Fibroblast of upper back skin (primary cell): ENCODE measurements at regions not wholly inside any gene's neighbourhood (a gene's known extent, or its start where the extent isn't known, plus 50 kb on each side); places are given as distances from the start of the nearest gene placed in this dataset.

ENCODE experiments used
- DNase-seq: peaks from one replicate; pipeline ENCODE4 v3.0.0-alpha.2; 2013

DNA sequence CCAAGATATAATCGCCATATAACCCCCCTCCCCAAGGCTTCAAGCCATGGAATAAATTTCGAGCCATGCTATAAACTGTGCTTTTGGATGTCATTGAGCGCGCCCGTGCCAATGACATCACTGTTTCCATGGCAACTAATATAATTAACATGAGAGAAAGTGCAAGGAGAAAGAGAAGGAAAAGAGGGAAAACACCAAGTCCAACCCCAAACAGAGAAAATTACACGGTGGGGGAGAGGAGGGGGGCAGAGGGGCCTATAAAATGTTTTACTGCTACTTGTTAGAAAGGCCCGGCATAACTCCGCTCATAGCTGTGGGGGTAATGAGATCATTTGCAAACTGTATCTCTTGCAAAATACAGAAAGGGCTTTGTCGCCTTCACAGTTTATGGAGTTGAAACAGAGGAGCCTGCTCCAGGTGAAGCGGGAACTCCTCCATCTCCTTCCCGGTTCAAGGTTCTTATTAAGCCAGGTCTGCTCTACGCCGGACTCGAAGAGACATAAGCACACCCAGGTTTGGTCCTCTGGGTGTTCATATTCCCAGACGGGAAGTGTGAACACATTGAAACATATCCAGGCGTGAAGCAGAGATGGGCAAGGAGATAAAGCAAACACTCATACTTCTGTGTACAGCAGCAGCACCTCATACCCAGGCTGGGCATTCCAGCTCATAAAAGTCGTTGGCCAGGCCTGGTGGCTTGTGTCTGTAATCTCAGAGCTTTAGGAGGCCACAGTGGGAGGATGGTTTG, 99.1 kb upstream of the MAP1LC3B2 start:
- DNase-seq: no peak

DNA sequence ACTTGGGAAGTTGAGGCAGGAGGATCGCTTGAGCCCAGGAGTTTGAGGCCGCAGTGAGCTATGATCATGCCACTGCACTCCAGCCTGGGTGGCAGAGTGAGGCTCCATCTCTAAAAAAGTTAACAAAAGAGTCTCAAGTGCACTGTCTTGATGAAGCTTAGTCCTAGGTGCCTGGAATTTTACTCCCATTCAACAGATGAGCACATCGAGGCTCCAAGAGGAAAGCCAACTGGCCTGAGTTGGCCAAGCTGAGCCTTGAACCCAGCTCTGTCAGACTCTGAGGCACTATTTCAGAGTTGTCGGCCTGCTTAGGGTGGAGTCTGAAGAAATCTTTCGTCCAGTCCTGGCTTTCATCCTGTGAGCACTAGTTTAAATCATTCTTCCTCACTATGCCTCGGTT, 98.1 kb upstream of the MAP1LC3B2 start:
- DNase-seq: no peak

DNA sequence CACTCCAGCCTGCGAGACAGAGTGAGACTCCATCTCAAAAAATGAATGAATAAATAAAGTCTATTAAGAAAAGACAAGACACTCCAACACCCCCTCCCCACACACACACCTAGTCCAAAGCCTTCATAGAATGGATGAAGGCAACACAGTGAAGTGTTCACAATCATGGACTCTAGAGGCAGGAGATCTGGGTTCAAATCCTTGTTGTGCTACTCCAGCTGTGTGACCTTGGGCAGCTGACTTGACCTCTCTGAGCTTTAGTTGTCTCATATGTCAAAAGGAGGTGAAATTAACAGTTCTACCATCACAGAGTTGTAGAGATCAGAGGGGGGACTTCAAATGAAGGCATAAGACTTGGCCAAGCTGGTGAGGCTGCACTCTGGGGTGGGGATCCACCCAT, 95.8 kb upstream of the MAP1LC3B2 start:
- no peak for DNase-seq

DNA sequence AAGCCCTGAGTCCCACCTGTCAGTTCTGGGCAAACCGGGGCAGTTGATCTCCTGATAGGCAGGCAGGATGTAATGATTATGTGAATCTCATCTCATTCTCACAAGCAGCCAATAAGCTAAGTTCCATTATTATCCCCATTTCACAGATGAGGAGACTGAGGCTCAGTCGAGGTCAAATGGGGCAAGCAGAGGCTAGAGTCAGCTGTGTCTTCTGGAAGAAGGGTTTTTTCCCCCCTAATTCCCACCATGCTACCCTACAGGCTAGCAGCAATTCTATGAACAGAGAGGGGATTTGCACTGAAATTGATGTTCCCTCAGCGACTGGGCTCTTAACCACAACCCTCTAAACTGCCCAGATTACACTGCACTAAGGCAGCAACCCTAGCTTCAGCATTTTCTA, 93.8 kb upstream of the MAP1LC3B2 start:
- DNase-seq: no peak

DNA sequence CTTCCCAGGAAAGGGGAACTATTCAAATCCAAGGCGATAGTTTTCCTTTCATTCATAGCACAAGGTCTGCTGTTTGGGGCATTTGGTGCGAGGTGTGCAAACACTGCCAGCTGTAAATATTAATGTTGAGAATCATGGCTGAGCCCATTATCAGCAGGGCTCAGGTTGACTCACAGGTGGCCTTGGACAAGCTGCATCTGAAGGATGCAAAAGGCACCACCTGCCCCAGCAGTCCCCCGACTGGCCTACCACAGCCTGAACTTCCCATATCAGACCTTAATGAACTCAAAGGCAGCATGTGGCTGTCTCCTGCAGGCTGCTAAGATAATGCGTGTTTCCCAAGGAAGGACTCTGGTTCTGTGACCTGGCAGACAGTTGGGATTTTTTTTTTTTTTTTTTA, 93.3 kb upstream of the MAP1LC3B2 start:
- DNase-seq: no peak

DNA sequence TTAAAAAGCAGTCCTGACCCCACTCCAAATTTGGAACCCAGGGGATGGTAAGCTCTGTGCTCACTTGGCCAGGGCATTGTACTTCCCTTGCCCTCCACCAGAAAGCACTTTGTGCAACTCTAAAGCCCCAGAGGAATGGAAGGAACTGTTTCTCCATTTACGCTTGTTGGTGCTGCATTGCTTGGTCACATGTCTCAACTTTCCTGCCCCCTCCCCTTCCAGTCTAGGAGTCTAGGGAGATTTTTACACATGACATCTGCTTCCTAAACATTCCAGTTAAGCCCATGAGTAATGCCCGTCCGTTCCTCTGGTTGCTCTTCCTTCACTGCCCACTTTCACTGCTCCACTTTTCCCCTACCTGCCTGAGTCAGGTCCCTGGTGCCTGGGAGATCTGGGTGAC, 92.6 kb upstream of the MAP1LC3B2 start:
- peak; percentile 58 for DNase-seq

DNA sequence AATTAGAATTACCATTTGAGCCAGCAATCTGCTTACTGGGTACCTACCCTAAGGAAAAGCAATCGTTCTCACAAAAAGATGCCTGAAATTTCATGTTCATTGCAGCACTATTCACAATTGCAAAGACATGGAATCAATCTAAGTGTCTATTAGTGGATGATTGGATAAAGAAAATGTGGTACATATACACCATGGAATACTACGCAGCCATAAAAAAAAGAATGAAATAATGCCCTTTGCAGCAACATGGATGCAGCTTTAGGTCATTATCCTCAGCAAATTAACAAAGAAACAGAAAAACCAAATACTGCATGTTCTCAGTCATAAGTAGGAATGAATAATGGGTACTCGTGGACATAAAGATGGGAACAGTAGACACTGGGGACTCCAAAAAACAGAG, 89.8 kb upstream of the MAP1LC3B2 start:
- no peak for DNase-seq

DNA sequence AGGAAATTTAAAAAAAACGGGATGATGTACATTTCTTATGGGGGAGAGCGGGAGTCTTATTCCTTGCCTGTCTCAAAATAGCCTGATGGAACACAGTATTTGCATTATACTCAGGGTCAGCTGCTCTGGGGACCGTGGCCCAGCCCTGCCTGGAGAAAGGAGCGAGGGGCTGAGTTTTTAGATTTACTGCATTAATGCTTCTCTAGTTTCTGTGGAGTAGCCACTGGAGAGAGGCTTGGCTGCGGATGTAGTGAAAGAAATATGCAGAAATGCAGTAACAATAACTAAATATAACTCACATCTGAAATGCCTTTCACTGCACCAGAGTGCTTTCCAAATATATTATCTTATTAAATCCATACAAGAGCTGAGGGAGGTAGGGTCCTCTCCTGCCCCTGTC, 87.6 kb upstream of the MAP1LC3B2 start:
- DNase-seq: no peak

DNA sequence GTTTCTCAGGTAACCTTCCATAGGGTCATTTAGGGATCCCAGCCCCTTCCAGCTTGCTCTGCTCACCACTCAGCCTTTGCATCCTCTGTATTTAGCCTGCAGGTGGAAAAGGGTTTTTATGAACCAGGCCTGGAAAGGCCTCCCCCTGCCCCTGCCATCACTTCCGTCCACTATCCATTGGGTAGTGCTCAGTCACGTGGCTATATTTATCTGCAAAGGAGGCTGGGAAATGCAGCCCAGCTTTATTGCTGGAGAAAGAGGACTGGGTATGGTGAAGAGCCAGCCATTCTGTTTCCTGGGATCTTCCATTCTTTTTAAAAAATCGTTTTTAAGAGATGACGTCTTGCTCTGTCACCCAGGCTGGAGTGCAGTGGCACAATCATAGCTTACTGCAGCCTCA, 87.0 kb upstream of the MAP1LC3B2 start:
- DNase-seq: no peak

DNA sequence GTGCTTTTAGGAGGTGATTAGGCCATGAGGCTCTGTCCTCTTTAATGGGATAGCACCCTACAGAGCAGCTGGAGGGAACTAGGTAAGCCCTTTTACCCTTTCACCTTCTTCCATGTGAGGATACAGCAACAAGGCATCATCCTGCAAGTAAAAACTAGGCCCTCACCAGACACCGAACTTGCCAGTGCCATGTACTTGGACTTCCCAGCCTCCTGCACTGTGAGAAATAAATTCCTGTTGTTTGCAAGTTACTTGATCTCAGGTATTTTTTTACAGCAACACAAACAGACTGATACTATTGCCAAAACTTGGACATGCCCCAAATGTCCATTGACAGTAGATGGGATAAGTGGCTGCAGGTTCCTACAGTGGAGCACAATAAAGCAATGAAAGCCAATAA, 85.8 kb upstream of the MAP1LC3B2 start:
- DNase-seq: no peak

DNA sequence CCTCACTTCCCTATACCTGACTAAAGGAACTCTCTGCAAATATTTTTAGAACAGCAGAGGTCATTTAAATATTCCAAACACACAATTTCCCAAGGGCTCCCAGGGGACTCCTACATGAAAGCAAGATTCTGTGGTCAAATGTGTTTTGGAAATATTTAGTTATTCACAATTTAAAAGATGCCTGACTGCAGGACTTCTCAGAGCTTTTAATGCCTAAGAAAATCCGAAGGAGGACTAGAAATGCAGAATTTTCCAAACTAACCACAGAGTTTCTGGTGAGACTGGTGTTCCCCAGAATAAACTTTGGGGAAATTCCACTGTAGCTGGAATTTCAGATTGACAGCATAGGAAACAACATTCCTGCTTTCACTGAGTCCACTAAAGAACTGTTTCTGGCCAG, 84.8 kb upstream of the MAP1LC3B2 start:
- peak; percentile 37 for DNase-seq

DNA sequence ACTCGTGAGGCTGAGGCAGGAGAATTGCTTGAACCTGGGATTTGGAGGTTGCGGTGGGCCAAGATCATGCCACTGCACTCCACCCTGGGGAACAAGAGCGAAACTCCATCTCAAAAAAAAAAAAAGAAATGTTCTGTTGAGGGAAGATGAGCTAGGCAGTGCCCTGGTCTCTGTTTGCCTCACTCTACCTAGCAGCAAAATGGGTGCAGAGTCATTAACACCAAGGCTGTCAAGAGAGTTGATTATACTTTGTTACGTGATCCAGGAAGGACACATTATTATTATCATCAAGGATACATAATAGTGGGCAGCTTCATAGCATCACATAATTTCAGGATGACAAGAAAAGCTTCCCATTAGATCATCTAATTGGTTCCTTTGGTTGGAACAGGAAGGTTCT, 84.3 kb upstream of the MAP1LC3B2 start:
- DNase-seq: no peak

DNA sequence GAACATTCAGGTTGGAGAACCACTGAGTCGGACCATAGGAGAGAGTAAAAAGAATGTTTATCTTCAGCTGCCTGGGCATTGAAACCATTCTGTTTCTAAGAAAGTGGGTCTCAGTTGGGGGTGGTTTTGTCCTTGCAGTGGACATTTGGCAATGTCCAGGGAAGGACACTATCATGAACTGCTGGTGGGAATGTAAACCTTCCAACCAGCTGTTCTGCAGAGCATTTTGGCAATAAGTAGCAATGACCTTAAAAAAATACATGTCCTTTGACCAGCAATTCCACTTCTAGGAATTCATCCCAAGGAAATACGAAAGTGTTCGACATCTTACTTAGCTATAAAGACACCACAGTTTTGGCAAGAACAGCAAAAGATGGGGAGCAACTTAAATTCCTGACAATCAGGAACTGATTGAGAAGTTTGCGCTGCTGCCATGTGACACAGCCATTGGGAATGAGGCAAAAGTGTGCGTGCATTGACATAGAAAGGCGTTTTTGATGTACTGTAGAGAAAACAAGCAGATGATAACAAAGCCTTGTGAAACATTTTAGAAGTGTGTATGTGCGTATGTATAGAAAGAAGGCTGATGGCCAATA, 82.9 kb upstream of the MAP1LC3B2 start:
- DNase-seq: no peak

DNA sequence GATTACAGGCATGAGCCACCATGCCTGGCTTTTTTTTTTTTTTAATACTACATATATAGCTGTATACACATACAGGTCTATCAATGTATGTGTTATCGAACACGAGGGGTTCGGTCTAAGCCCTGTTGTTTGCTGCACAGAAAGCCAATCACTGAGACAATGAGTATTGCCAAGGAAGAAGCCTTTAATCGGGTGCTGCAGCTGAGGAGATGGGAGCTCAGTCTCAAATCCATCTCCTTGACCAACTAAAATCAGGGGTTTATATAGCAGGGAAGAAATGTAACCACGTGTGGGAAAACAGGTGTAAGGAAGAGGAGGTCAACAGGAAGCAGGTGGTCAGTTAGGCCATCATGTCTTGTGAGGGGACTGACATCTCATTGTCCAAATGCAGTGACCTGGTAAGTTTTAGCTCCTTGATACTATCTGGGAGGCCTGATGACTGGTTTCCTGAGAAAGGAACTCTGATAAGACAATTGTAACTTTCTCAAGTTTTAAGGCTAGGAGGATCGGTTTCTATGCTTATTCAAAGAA, 80.9 kb upstream of the MAP1LC3B2 start:
- DNase-seq: no peak

DNA sequence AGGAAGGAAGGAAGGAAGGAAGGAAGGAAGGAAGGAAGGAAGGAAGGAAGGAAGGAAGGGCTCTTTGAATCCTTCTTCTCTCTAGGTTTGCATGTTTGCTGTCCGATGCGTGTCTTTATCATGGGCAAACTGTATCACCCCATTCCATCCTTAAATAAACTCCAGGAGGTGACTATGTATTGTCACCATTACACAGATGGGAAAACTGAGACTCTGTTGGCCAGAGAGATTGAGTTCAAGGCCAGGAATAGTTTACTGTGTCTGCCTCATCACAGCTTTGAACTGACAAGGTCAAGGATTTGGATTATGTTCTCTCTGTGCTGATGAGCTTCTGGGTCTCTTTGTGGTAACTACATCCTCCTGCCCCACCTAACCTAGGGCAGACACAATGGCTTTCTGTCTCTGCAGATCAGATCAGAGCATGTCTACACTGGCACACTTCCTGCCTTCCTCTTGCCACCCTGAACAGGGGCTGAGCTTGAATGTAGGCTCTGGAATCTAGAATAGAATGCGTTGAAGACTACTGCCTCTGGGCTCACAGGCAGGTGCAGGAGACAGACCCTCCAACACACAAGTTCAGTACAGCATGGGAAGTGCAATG, 78.9 kb upstream of the MAP1LC3B2 start:
- no peak for DNase-seq

DNA sequence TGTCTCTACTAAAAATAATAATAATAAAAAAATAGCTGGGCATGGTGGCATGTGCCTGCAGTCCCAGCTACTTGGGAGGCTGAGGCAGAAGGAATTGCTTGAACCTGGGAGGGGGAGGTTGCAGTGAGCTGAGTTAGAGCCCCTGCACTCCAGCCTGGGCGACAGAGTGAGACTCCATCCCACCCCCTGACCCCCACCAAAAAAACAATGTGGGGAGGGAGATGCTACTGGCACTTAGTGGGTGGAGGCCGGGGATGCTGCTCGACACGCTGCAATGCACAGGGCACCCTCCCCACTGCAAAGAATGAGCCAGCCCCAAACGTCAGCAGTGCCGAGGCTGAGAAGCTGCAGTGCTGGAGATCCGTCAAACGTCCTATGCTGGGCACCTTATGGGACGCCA, 77.5 kb upstream of the MAP1LC3B2 start:
- no peak for DNase-seq

DNA sequence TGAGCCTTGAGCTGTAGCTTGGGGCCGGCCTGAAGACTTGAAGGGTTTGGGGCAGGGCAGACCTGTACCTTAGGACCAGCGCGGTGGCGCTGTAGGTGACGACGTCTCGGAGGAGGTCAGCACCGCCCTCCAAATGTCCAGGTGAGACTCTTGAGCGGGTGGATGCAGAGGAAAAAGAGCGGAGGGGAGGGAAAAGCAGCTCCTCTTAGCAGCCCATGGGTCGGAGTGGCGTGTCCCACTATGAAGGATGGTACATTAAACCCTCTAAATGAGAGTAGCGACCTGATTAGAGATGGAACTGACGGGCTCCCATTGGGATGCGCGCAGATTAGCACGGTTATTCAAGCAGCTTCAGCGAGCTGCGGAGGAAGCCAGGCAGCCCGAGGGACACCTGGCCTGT, 77.0 kb upstream of the MAP1LC3B2 start:
- no peak for DNase-seq

DNA sequence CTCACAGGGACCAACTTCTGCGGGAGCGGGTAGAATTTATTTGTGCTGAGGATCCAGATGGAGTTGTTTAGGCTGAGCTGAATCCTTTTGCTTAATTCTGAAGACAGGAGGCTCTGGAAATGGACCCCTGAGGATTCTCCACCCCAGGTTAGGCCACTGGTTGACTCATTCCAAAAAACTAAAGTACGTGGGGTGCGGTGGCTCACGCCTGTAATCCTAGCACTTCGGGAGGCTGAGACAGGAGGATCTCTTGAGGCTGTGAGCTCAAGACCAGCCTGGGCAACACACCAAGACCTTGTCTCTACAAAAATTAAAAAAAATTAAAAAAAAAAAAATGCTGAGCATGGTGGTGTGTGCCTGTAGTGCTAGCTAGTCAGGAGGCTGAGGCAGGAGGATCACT, 76.3 kb upstream of the MAP1LC3B2 start:
- no peak for DNase-seq

DNA sequence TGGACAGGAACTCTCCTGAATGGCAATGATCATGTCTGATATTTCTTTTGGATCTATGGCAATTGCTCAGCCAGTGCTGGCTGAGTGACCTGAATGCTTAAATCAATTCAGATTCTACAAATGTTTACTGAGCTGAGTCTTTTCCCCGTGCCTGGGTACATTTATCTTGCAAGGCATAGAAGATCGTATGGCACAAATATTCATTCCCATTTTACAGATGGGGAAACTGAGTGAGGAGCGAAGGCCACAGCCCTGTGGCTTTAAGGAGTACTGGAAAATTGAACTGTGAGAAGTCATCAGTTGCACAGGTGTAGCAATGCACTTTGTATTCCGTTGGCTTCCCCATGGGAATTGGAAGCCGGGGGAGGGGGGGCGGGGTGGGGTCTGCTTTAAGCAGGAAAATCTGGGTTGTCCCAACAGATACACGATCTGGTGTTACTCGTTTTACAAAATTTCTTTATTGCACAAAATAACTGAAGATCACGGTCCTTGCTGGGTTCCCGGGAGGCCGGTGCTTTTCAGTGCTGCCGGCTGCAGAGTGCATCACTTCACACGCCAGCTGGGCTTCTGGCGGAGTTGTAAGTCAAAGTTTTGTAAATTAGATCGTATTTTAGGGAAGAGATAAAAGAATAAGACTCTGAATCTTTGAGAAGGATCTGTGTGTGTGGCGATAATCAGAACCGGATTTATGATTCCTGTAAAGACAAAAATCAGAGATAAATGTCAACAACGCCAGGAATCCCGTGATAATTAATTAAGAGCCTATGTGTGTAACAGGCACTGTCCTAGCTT, 75.0 kb upstream of the MAP1LC3B2 start:
- DNase-seq: no peak

DNA sequence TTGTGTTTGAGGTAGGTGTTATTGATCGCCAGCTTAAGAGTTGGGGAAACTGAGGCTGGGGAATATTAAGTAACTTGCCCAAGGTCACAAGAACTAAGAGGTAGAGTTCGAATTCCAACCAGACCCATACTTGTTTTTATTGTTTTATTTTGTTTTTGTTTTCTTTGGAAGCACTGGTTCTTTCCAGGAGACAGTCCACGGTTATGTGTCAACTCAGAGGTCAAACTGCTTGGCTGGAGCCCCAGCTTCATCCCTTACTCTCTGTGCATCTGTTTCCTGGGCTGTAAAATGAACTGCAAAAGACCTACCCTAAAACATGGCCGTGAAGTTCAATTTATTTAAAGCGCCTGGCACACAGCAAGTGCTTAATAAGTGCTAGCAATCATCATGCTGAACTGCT, 74.4 kb upstream of the MAP1LC3B2 start:
- no peak for DNase-seq

DNA sequence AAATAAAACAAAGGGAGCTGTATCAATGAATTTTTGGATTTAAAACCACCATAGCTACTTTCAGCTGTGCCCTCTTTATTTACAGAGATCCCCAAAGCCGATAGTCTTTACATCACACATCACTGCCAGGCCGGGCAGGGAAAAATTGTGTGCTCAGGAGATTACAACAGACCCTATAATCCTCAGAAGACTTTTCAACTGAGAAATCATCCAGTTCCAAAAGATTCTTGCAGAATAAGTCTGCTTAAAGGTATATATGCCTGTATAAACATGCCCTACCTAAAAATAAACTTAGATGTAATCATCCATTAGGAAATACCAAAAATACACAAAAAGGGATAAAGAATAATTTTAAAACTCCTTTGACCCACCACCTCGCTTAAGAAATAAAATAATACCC, 70.1 kb upstream of the MAP1LC3B2 start:
- DNase-seq: no peak

DNA sequence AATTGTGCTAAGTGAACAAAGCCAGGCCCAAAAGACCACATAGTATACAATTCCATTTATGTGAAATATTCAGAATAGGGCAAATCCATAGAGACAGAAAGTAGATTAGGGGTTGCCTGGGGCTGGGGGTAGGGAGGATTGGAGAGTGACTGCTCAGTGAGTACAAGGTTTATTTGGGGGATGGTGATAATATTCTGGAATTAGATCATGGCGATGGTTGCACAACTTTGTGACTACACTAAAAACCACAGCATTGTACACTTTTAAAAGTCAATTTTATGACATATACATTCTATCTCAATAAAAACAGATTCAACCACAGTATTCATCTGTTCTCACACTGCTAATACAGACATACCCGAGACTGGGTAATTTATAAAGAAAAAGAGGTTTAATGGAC, 68.7 kb upstream of the MAP1LC3B2 start:
- DNase-seq: peak; percentile 64

DNA sequence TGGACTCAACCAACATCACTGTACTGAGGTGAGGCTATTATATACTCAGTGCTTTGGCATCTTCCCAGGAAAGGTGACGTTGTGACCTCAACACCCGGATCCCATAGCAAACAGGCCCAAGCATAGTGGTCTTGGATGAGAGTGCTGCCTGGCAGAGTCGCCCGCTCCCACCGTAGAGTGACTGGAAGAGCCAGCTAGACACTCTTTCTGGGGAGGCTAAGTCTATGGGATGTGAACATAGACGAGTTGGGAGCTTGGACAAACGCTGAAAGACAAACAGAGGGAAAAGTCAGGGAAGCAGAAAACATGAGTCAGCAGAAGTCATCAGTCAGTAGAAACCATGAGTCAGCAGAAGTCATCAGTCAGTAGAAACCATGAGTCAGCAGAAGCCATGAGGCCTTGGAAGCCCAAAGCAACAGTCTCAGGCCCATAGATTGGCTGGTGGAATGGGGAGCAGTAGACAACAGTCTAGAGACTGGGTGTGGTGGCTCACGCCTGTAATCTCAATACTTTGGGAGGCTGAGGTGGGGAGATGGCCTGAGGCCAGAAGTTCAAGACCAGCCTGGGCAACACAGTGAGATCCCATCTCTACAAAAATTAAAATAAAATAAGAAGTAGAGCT, 66.4 kb upstream of the MAP1LC3B2 start:
- peak; percentile 82 for DNase-seq
